Heart left ventricle (tissue), 13 donors: ENCODE measurements at regions not wholly inside any gene's neighbourhood (a gene's known extent, or its start where the extent isn't known, plus 50 kb on each side); places are given as distances from the start of the nearest gene placed in this dataset.

Experiments used
- CTCF ChIP-seq, 12 donors: fragments of 200-600 bp; sonication (generic) in 4 of 12; IDR thresholded peaks; one replicate each; pipeline versions ENCODE4 v1.5.0 to v1.8.0; 2018 to 2022; ENCODE audit warnings: antibody characterized with exemption in 12 of 12, mild to moderate bottlenecking in 5 of 12
- POLR2A ChIP-seq, 2 donors: fragments of 450-650 bp; IDR thresholded peaks; one replicate each; pipeline ENCODE4 v1.6.1; 2017; ENCODE audit warnings: antibody characterized with exemption in 2 of 2, mild to moderate bottlenecking in 2 of 2, moderate library complexity in 2 of 2
- donor health status: ischemic (EF 13 %, LVEDD 7.1; RV severe dilation, severe dysfunction).
- donor health status: DM: no; HTN: yes; CAD: no.
- donor health status: DM: no; HTN: no; CAD: no.
- donor health status: ischemic (EF 25% LVEDD 6.9; RV normal size, moderate dysfunction).
- donor health status: ischemic (EF 25% LVEDD 5.7; RV mildly dilated, moderate dysfunction).
- donor health status: ischemic (EF 35%, LVEDD 5.7; RV mildly dilated, moderate dysfunction).
- donor health status: nonischemic (EF 11% LVEDD 7.7; RV severe dilation, severe dysfunction).
- donor health status: DM: yes; HTN: yes; CAD: no.
- donor health status: PGD.
- donor health status: ischemic (EF 29% LVEDD 5.4; RV normal size, mild dysfunction).
- donor health status: nonischemic (EF 23%, LVEDD 6.1; RV moderate dilation, normal function).

GRCh38 chr6:74259981-74260380 is 564.0 kb downstream of the CD109 start:
- TF ChIP-seq CTCF (IDR thresholded peaks at IDR 0.05), result no peak
- TF ChIP-seq POLR2A (IDR thresholded peaks at IDR 0.05), result no peak
